ENCODE measurements at regions not wholly inside any gene's neighbourhood (a gene's known extent, or its start where the extent isn't known, plus 50 kb on each side); places are given as distances from the start of the nearest gene placed in this dataset.

DNA sequence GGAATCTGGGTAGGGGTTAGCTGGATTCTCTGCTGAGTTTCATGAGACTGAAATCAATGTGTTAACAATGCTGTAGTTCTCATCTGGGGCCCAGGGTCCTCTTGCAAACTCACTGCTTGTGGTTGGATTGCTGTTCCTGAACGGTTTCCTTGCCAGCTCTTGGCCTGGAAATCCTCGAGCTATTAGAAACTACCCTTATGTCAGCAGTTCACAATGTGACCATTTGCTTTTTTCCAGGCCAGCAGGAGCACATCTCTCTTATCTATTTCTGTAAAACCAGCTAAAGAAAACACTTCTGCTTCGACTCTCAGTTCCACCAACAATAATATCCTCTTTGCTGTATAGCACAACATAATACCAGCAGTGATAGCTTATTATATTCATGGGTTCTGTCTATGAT lies 140.1 kb upstream of the TRAM1L1 start:
- Histone ChIP-seq H3K36me3 (no peaks in the 10 kb centered on the region), H3K4me1 (no peaks in the 10 kb centered on the region), H3K27ac (replicated peaks) (no peak overlapping the region), H3K9me3 (replicated peaks) (no peaks in the 10 kb centered on the region), H3K4me3 (no peak overlapping the region), H3K27me3 (ENCODE audit: low read depth) (no peaks in the 10 kb centered on the region)
- no peak for DNase-seq
- intact Hi-C loops (cut with micrococcal nuclease) = no loop called here
- TF ChIP-seq, protein P1, sequence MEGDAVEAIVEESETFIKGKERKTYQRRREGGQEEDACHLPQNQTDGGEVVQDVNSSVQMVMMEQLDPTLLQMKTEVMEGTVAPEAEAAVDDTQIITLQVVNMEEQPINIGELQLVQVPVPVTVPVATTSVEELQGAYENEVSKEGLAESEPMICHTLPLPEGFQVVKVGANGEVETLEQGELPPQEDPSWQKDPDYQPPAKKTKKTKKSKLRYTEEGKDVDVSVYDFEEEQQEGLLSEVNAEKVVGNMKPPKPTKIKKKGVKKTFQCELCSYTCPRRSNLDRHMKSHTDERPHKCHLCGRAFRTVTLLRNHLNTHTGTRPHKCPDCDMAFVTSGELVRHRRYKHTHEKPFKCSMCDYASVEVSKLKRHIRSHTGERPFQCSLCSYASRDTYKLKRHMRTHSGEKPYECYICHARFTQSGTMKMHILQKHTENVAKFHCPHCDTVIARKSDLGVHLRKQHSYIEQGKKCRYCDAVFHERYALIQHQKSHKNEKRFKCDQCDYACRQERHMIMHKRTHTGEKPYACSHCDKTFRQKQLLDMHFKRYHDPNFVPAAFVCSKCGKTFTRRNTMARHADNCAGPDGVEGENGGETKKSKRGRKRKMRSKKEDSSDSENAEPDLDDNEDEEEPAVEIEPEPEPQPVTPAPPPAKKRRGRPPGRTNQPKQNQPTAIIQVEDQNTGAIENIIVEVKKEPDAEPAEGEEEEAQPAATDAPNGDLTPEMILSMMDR (IDR thresholded peaks at IDR 0.05; ENCODE audit: borderline replicate concordance) = no peak

DNA sequence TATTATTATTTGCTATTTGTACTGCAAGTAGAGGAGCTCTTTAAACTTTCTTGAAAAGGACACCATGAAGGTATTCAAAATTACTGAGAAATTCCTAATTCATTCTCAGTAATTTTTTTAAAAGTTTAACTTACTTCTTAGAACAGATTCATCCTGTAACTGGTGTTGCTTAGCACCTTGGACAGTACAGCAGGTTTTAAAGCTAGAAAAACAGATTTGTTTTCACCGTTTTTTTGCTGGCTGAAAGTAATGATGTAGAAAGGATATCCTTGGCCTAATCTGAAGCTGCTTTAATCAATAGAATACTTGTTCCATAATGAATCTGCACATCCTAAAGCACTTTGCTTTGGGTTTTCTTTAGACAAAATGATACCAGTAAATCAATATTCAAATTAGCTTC lies 142.5 kb upstream of the TRAM1L1 start:
- no peaks in the 10 kb centered on the region for H3K36me3 ChIP-seq
- no peak overlapping the region for H3K4me3 ChIP-seq
- DNase-seq = no peak
- no peaks in the 10 kb centered on the region for H3K27me3 ChIP-seq (ENCODE audit: low read depth)
- TF ChIP-seq, protein P1 (IDR thresholded peaks at IDR 0.05; ENCODE audit: borderline replicate concordance) = no peak
- no peaks in the 10 kb centered on the region for H3K9me3 ChIP-seq (replicated peaks)
- H3K4me1 ChIP-seq = no peaks in the 10 kb centered on the region
- intact Hi-C loops (cut with micrococcal nuclease) = no loop called here
- no peak overlapping the region for H3K27ac ChIP-seq (replicated peaks)

DNA sequence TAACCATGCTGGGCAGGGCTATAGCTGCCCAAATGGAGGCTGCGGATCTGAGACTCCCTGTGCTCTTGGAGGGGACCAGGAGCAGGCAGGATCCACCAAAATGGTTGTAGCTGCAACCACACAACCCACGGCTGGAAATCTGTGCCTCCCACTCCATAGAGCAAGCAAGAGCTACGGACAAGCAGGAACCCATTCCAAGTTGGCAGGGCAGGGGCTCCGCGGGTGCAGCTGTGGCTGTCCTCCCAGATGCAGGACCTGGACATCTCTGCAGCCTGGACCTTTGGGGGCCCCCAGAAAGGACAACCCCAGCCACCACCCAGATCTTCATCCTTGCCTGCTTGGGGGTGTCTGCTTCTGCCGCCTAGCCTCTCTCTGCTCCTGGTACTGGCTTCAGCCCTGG lies 154.1 kb upstream of the TRAM1L1 start:
- H3K9me3 ChIP-seq (replicated peaks) = no peaks in the 10 kb centered on the region
- no peak for DNase-seq
- intact Hi-C loops (cut with micrococcal nuclease) = no loop called here
- no peak overlapping the region for H3K4me3 ChIP-seq
- no peaks in the 10 kb centered on the region for H3K4me1 ChIP-seq
- TF ChIP-seq, protein P1 (IDR thresholded peaks at IDR 0.05; ENCODE audit: borderline replicate concordance) = no peak
- H3K27ac ChIP-seq (replicated peaks) = no peak overlapping the region
- no peaks in the 10 kb centered on the region for H3K36me3 ChIP-seq
- no peaks in the 10 kb centered on the region for H3K27me3 ChIP-seq (ENCODE audit: low read depth)

DNA sequence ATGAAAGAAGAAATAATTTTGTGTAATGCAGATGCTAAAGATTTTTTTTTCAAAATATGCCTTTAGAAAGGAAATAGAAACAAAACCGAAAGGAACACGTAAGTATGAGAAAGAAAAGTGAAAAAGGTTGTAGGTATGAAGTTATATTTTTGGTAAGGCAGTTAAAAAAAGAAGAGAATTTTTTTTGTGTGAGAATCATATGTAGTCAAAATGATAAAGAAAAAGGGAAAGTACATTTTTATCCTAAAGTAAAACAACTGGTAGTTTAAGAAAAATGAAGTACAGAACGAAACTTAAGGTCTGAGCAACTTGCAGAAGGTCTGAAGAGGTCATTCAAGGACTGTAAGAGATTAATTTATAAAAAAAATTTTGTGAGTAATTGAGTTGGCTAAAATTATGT lies 164.0 kb upstream of the TRAM1L1 start:
- intact Hi-C loops (cut with micrococcal nuclease) = no loop called here
- TF ChIP-seq, protein P1 (IDR thresholded peaks at IDR 0.05; ENCODE audit: borderline replicate concordance) = no peak
- DNase-seq = no peak

DNA sequence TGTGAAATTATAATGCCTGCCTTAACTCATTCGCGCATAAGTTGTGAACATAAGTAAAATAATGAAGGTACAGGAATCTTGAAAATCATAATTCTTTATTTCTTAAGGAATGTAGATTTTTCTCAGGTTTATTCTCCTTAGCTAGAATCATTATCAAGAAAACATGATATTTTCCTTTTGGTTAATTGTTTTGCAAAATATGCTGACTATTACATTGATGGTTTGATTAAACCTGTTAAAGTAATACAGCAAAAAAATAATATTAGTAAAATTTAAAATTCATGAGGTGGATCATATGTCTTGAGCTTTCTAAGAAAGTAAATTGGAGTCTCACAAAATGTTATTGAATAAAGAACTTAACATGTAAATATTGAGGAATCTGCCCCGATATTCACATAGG lies 178.7 kb upstream of the TRAM1L1 start:
- Histone ChIP-seq H3K4me3 (no peak overlapping the region), H3K36me3 (no peaks in the 10 kb centered on the region), H3K27me3 (ENCODE audit: low read depth) (no peaks in the 10 kb centered on the region), H3K27ac (replicated peaks) (no peak overlapping the region), H3K4me1 (no peaks in the 10 kb centered on the region), H3K9me3 (replicated peaks) (no peaks in the 10 kb centered on the region)
- DNase-seq = no peak
- TF ChIP-seq, protein P1 (IDR thresholded peaks at IDR 0.05; ENCODE audit: borderline replicate concordance) = no peak
- intact Hi-C loops (cut with micrococcal nuclease) = no loop called here

More for the DNA sequence above, 164.0 kb upstream of the TRAM1L1 start:
- Histone ChIP-seq H3K36me3 (no peaks in the 10 kb centered on the region), H3K27me3 (ENCODE audit: low read depth) (no peaks in the 10 kb centered on the region), H3K4me3 (no peak overlapping the region), H3K9me3 (replicated peaks) (peaks cover 19% of the 10 kb centered on the region), H3K4me1 (no peaks in the 10 kb centered on the region), H3K27ac (replicated peaks) (no peak overlapping the region)

DNA sequence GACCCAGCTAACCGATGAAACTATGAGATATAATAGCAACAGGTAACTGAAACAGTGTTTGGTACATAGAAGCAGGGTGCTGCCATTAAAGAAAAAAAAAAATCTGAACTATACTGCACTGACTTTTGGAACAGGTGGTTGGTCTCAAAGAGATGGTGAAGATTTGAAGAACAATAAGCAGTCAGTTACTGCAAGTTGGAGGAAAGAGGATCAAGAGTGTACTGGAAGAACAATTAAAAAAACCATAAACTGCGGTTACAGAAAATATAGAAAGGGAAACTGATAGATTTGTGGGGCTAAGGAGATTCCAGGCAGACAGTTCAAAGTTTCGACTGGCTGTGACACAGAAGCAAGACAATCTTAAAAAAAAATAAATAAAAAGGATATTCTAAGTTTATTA lies 181.9 kb upstream of the TRAM1L1 start:
- Histone ChIP-seq H3K27me3 (ENCODE audit: low read depth) (no peaks in the 10 kb centered on the region), H3K36me3 (no peaks in the 10 kb centered on the region), H3K4me3 (no peak overlapping the region), H3K9me3 (replicated peaks) (no peaks in the 10 kb centered on the region), H3K4me1 (no peaks in the 10 kb centered on the region), H3K27ac (replicated peaks) (no peak overlapping the region)
- no peak for DNase-seq
- intact Hi-C loops (cut with micrococcal nuclease) = no loop called here
- TF ChIP-seq, protein P1 (IDR thresholded peaks at IDR 0.05; ENCODE audit: borderline replicate concordance) = no peak
